Coronary artery (tissue), 2 donors: ENCODE measurements at regions not wholly inside any gene's neighbourhood (a gene's known extent, or its start where the extent isn't known, plus 50 kb on each side); places are given as distances from the start of the nearest gene placed in this dataset.

Experiments used
- DNase-seq: peaks from one replicate; pipeline ENCODE4 v3.0.0-alpha.2; 2017; ENCODE audit warnings: low spot score
- H3K27ac ChIP-seq, 2 donors: fragments of 200-600 bp; sonication (generic); one replicate each; pipeline ENCODE4 v1.5.1; 2016 to 2019
- H3K4me3 ChIP-seq: fragments of 200-600 bp; sonication (generic); 2 replicates; pipeline ENCODE4 v1.5.1; 2016; ENCODE audit warnings: mild to moderate bottlenecking, moderate library complexity
- CTCF ChIP-seq: fragments of 200-600 bp; sonication (generic); IDR thresholded peaks from one replicate; pipeline ENCODE4 v1.5.1; 2019; ENCODE audit warnings: antibody characterized with exemption

DNA sequence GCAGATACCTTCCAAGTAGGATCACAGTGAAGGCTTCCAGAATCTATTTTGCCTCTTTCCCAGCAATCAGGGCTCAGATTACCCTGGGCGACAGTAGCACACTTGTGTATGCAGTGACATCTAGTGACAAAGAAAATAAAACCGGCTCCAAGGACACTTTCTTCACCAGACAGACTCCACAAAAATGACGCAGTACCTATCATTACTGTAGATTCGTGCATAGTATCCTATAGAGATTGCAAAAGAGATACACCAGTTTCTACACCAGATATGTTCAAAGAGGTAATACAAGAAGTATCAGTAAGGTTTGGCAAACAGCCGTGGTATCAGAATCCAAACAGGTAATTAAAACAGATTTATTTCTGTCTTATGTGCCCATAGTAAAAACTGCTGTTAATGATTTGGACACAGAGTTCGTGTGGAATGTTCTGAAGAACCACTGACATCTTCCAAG, 600.4 kb upstream of the JAG1 start:
- DNase-seq: no peak
- TF ChIP-seq CTCF: peak; percentile 37
- Histone ChIP-seq H3K4me3 (no peak overlapping the region), H3K27ac (no peak overlapping the region)

- TF ChIP-seq CTCF: no peak
- no peak for DNase-seq
- no peak overlapping the region for H3K27ac ChIP-seq
- no peak overlapping the region for H3K4me3 ChIP-seq
These were observed 601.9 kb upstream of the JAG1 start for GRCh38 chr20:11275740-11276139.

- DNase-seq: no peak
- Histone ChIP-seq H3K27ac (no peak overlapping the region), H3K4me3 (no peak overlapping the region)
- TF ChIP-seq CTCF: no peak
These were observed 603.4 kb upstream of the JAG1 start for GRCh38 chr20:11277170-11277569.

DNA sequence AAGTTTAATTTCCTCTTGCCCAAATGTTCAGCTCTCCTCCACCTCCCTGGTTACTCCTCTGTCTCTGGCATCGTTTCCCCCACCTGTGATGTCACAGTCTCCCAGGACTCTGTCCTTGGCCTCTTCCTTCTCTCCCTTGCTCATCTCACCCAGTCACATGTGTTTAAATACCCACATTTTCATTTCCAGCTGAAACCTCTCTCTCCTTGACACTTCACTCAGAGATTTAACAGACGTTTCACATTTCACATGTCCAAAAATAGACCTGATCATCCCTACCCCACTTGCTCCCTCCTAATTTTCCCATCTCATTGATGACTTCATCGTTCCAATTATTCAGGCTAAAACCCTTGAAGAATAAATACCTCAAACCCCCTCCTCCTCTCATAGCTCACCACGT, 604.1 kb upstream of the JAG1 start:
- Histone ChIP-seq H3K27ac (no peak overlapping the region), H3K4me3 (no peak overlapping the region)
- no peak for TF ChIP-seq CTCF
- no peak for DNase-seq

DNA sequence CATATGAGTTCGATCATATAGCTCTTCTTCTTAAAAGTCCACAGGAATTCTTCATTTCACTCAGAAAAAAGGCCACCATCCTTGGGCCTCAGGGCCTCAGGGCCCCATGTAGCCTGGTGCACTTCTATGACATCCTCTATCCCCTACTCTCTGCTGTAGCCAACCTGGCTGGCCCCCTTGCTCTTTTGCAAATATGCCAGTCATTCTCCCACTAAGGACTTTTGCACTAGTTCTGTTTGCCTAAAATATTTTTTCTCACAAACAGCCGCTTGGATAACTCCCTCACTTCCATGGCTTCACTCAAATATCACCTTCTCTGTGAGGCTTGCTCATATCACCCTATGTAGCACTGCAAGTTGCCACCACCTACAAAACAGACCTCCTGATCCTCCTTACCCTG, 604.7 kb upstream of the JAG1 start:
- H3K27ac ChIP-seq: no peak overlapping the region
- no peak for TF ChIP-seq CTCF
- DNase-seq: no peak
- no peak overlapping the region for H3K4me3 ChIP-seq

GRCh38 chr20:11281240-11281639, 607.4 kb upstream of the JAG1 start:
- DNase-seq: no peak
- Histone ChIP-seq H3K27ac (no peak overlapping the region), H3K4me3 (no peak overlapping the region)
- TF ChIP-seq CTCF: no peak

DNA sequence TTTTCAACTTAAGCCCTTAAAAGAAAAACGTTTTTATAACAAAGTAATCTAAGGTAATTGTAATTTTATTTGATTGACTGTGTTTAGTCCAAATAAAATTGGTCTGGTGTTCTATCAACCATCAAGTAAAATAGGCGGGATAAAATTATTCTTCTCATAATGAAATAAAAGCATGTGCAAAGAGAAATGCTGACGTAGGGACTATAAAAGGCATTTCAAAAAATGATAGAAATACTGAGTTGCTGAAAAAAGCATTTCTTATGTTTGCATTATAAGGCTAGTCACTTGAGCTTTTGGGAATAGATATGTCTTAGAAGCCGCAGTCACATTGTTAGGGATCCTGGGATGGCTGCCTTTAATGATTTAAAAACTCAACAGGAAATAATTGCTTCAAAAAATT, 608.0 kb upstream of the JAG1 start:
- Histone ChIP-seq H3K27ac (no peak overlapping the region), H3K4me3 (no peak overlapping the region)
- no peak for TF ChIP-seq CTCF
- no peak for DNase-seq
